AG04450 (cell line): ENCODE measurements at regions not wholly inside any gene's neighbourhood (a gene's known extent, or its start where the extent isn't known, plus 50 kb on each side); places are given as distances from the start of the nearest gene placed in this dataset.

Experiments
- CTCF ChIA-PET: fragments of 300-600, 350-600 bp; formaldehyde crosslinking; extraction: SDS; loops from one replicate; lab custom pipeline; 2022; ENCODE audit warnings: antibody characterized with exemption, inconsistent platforms; lab: Charles Lee
- POLR2A ChIA-PET: fragments of 350-600 bp; formaldehyde crosslinking; extraction: SDS; loops from one replicate; lab custom pipeline; 2021; ENCODE audit warnings: antibody characterized with exemption, inconsistent platforms; lab: Yijun Ruan, JAX
- DNase-seq: peaks from one replicate; pipeline ENCODE4 v3.0.0-alpha.2; 2011; ENCODE audit warnings: low read depth, low spot score
- H3K27ac ChIP-seq: one replicate; pipeline ENCODE4 v1.5.1; 2012; ENCODE audit warnings: low read depth, low read length, control low read depth
- H3K27me3 ChIP-seq: one replicate; pipeline ENCODE4 v1.6.0; 2012; ENCODE audit warnings: low read length; ENCODE audit not compliant: control insufficient read depth, insufficient read depth
- H3K4me3 ChIP-seq: 2 replicates; pipeline ENCODE4 v1.5.1; 2011; ENCODE audit warnings: mild to moderate bottlenecking, low read depth, low read length, control low read depth
- H3K9me3 ChIP-seq: 2 replicates; pipeline ENCODE4 v1.5.1; 2012; ENCODE audit warnings: low read length; ENCODE audit not compliant: control insufficient read depth, insufficient read depth
- CTCF ChIP-seq: IDR thresholded peaks from 2 replicates; pipeline ENCODE4 v1.5.1; 2011; ENCODE audit warnings: low read depth, low read length, control low read depth, inconsistent platforms

- Histone ChIP-seq H3K9me3 (no peaks in the 10 kb centered on the region), H3K27ac (no peak overlapping the region), H3K4me3 (no peak overlapping the region), H3K27me3 (no peaks in the 10 kb centered on the region)
- ChIA-PET CTCF (interaction anchor here (4.0 kb wide), 1 partner anchor 28 kb away, joined by 14 read pairs; no protein-coding TSS in a partner anchor), POLR2A (no interaction called here)
- DNase-seq: no peak
- no peak for TF ChIP-seq CTCF
Observed at GRCh38 chr14:100010679-100011078, 54.5 kb upstream of the EVL start.

- no peak for DNase-seq
- POLR2A ChIA-PET: no interaction called here
Observed at GRCh38 chr14:100011628-100012325, 53.4 kb upstream of the EVL start.

GRCh38 chr14:100012478-100013327 lies 52.5 kb upstream of the EVL start:
- H3K9me3 ChIP-seq: no peaks in the 10 kb centered on the region
- DNase-seq: no peak
- H3K27me3 ChIP-seq: no peaks in the 10 kb centered on the region
- no peak for TF ChIP-seq CTCF
- H3K27ac ChIP-seq: no peak overlapping the region
- POLR2A ChIA-PET: no interaction called here
- H3K4me3 ChIP-seq: no peak overlapping the region
- CTCF ChIA-PET: interaction anchor here (0.5 to 4.0 kb wide), 4 partner anchors 12 to 180 kb away, joined by 3 to 14 read pairs (median 4); no protein-coding TSS in a partner anchor

More at GRCh38 chr14:100011628-100012325, 53.4 kb upstream of the EVL start:
- Histone ChIP-seq H3K9me3 (no peaks in the 10 kb centered on the region), H3K27me3 (no peaks in the 10 kb centered on the region), H3K4me3 (no peak overlapping the region), H3K27ac (no peak overlapping the region)
- TF ChIP-seq CTCF: no peak
- CTCF ChIA-PET: interaction anchor here (0.8 to 4.0 kb wide), 3 partner anchors 13 to 181 kb away, joined by 3 to 14 read pairs (median 3); no protein-coding TSS in a partner anchor

- no peaks in the 10 kb centered on the region for H3K9me3 ChIP-seq
- TF ChIP-seq CTCF: no peak
- no peak for DNase-seq
- peak overlapping the region; percentile 62 for H3K27ac ChIP-seq
- no peaks in the 10 kb centered on the region for H3K27me3 ChIP-seq
- ChIA-PET POLR2A (no interaction called here), CTCF (interaction anchor here (1.1 to 2.7 kb wide), 3 partner anchors 10 to 116 kb away, joined by 3 to 11 read pairs (median 9); no protein-coding TSS in a partner anchor)
- no peak overlapping the region for H3K4me3 ChIP-seq
Observed at GRCh38 chr14:100015251-100015655, 50.0 kb upstream of the EVL start.
